Epithelial cell of esophagus (primary cell): ENCODE measurements at regions not wholly inside any gene's neighbourhood (a gene's known extent, or its start where the extent isn't known, plus 50 kb on each side); places are given as distances from the start of the nearest gene placed in this dataset.
A peak's percentile ranks its signal among the peaks of the same experiment; 100 is the strongest.

Source experiments
- DNase-seq: peaks from one replicate; pipeline ENCODE4 v3.0.0; 2010; ENCODE audit warnings: low read depth
- H3K4me3 ChIP-seq: 2 replicates; pipeline ENCODE4 v1.5.1; 2011; ENCODE audit warnings: mild to moderate bottlenecking, low read length, control low read depth
- CTCF ChIP-seq: IDR thresholded peaks from 2 replicates; pipeline ENCODE4 v1.5.1; 2011; ENCODE audit warnings: low read depth, mild to moderate bottlenecking, low read length, control low read depth, inconsistent platforms; ENCODE audit not compliant: insufficient read depth; ENCODE audit errors: missing control alignments

- no peak for TF ChIP-seq CTCF
- no peak overlapping the region for H3K4me3 ChIP-seq
- no peak for DNase-seq
These were observed 107.1 kb downstream of the CEBPB start for GRCh38 chr20:50297498-50298376.

GRCh38 chr20:50298554-50299324, 108.1 kb downstream of the CEBPB start:
- peak; percentile 91 for DNase-seq
- TF ChIP-seq CTCF, result no peak
- no peak overlapping the region for H3K4me3 ChIP-seq

- H3K4me3 ChIP-seq, result no peak overlapping the region
- DNase-seq, result no peak
- TF ChIP-seq CTCF, result no peak
These were observed 108.6 kb downstream of the CEBPB start for GRCh38 chr20:50299325-50299629.

GRCh38 chr20:50301165-50301564, 110.5 kb downstream of the CEBPB start:
- no peak overlapping the region for H3K4me3 ChIP-seq
- no peak for DNase-seq
- TF ChIP-seq CTCF, result no peak

- no peak for TF ChIP-seq CTCF
- H3K4me3 ChIP-seq, result no peak overlapping the region
- DNase-seq, result no peak
These were observed 111.1 kb downstream of the CEBPB start for GRCh38 chr20:50301712-50302111.

- no peak for DNase-seq
- no peak overlapping the region for H3K4me3 ChIP-seq
- no peak for TF ChIP-seq CTCF
These were observed 111.9 kb downstream of the CEBPB start for GRCh38 chr20:50302341-50303057.
